IMR-90 (cell line): ENCODE measurements at regions not wholly inside any gene's neighbourhood (a gene's known extent, or its start where the extent isn't known, plus 50 kb on each side); places are given as distances from the start of the nearest gene placed in this dataset.

ENCODE experiments used
- CTCF ChIP-seq: conservative IDR thresholded peaks from 2 replicates; pipeline ENCODE4 v1.5.1; 2012; ENCODE audit warnings: mild to moderate bottlenecking, low read depth, low read length, improper control_type of control experiment
- POLR2A ChIP-seq: IDR thresholded peaks from 2 replicates; pipeline ENCODE4 v1.6.1; 2012; ENCODE audit warnings: mild to moderate bottlenecking, low read depth, low read length
- RFX5 ChIP-seq: IDR thresholded peaks from 2 replicates; pipeline ENCODE4 v1.8.0; 2012; ENCODE audit warnings: low read depth, mild to moderate bottlenecking, low read length, moderate library complexity
- SMC3 ChIP-seq: fragments of 150-350 bp; IDR thresholded peaks from 2 replicates; pipeline ENCODE4 v1.6.1; 2016; ENCODE audit warnings: low read depth, mild to moderate bottlenecking, antibody characterized with exemption, low read length, moderate library complexity

- TF ChIP-seq POLR2A (no peak), RFX5 (no peak), SMC3 (no peak), CTCF (no peak)
Observed at GRCh38 chr4:57206172-57206571, 96.0 kb upstream of the IGFBP7 start.
